ENCODE measurements at regions not wholly inside any gene's neighbourhood (a gene's known extent, or its start where the extent isn't known, plus 50 kb on each side); places are given as distances from the start of the nearest gene placed in this dataset.

DNA sequence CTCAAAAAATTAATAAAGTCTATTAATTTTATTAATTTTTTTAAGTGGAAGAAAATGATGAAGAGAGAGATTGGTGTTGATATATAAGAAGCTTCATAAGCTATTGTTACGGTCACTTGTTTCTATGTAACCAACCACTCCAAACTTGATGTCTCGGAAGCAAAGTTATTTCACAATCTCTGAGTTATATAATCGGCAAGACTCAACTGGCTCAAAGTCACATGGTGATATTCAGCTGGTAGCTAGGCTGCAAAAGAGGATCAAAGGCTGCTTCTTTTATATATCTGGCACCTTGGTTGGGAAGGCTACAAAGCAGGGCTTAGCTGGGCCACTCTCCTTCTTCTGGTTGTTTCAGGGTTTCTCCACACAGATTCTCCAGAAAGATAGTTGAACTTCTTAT lies 245.1 kb upstream of the ARHGAP42 start:
- Histone ChIP-seq H3K27me3 (ENCODE audit: insufficient read depth, low read length) (no peaks in the 10 kb centered on the region), H3K9me3 (ENCODE audit: control insufficient read depth in 1 of 2, insufficient read depth in 1 of 2, low read depth in 1 of 2, low read length in 2 of 2) (no peaks in the 10 kb centered on the region), H3K4me2 (ENCODE audit: low read length) (no peak overlapping the region), H3K4me1 (ENCODE audit: control insufficient read depth in 1 of 2, insufficient read depth in 2 of 2, low read length in 2 of 2) (no peaks in the 10 kb centered on the region), H4K20me1 (ENCODE audit: insufficient read depth) (no peaks in the 10 kb centered on the region), H3K79me2 (ENCODE audit: insufficient read depth, low read length) (no peaks in the 10 kb centered on the region), H3K9ac (ENCODE audit: low read length) (no peak overlapping the region), H3K36me3 (ENCODE audit: control insufficient read depth in 1 of 2, insufficient read depth in 2 of 2, low read length in 2 of 2) (no peaks in the 10 kb centered on the region), H3K9me2 (ENCODE audit: insufficient read depth) (no peaks in the 10 kb centered on the region), H2AFZ (ENCODE audit: low read depth, low read length, poor library complexity, severe bottlenecking) (no peak overlapping the region), H3K27ac (ENCODE audit: low read depth, low read length) (no peak overlapping the region), H3K4me3 (replicated peaks in 1 of 2; ENCODE audit: low read depth in 1 of 2, low read length in 2 of 2) (no peak overlapping the region)
- TF ChIP-seq ZNF274 (IDR thresholded peaks at IDR 0.05; ENCODE audit: low read depth, low read length) (no peak), ELF1 (IDR thresholded peaks at IDR 0.05; ENCODE audit: borderline replicate concordance, low read depth) (no peak), ZFX (IDR thresholded peaks at IDR 0.05) (no peak), EGR1 (IDR thresholded peaks at IDR 0.05; ENCODE audit: low read depth) (no peak)
- TF ChIP-seq, protein P1, sequence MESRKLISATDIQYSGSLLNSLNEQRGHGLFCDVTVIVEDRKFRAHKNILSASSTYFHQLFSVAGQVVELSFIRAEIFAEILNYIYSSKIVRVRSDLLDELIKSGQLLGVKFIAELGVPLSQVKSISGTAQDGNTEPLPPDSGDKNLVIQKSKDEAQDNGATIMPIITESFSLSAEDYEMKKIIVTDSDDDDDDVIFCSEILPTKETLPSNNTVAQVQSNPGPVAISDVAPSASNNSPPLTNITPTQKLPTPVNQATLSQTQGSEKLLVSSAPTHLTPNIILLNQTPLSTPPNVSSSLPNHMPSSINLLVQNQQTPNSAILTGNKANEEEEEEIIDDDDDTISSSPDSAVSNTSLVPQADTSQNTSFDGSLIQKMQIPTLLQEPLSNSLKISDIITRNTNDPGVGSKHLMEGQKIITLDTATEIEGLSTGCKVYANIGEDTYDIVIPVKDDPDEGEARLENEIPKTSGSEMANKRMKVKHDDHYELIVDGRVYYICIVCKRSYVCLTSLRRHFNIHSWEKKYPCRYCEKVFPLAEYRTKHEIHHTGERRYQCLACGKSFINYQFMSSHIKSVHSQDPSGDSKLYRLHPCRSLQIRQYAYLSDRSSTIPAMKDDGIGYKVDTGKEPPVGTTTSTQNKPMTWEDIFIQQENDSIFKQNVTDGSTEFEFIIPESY (IDR thresholded peaks at IDR 0.05; ENCODE audit: extremely low read depth, insufficient replicate concordance, low read length): no peak
- intact Hi-C loops (cut with micrococcal nuclease): no loop called here
- ATAC-seq (no peak), DNase-seq (ENCODE audit: low read depth, low spot score) (no peak)
- no TSS peak for BruUV-seq (replicated peaks)
- ChIA-PET CTCF (no interaction called here), POLR2A (no interaction called here), RAD21 (ENCODE audit: low non-redundant PET in 1 of 2, low total read pairs in 2 of 2, uncharacterized antibody in 2 of 2, unreplicated experiment in 2 of 2) (no interaction called here)

DNA sequence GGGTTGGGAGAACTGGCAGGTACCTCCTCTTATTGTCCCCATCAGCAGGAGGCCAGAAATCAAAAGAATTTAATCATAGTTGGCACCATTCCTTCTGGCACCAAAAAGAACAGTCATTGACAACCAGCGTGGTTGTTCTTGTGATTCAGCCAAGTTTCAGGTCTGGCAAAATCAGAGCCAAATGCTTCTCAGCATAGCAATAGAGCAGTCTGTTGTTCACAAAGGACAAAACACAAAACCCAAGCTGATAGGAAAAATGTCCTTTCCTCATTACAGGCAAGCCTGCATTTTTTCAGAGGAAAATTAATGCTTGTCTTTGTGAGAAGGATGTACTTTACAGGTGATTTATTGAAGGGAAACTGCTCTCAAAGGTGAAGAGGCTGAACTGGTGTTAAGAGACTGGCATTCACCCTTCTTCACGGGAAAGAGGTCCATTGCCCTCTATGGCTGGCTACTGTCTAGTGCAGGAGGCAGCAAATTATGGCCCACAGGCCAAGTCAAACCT lies 241.8 kb upstream of the ARHGAP42 start:
- Histone ChIP-seq H2AFZ (ENCODE audit: low read depth, low read length, poor library complexity, severe bottlenecking) (no peak overlapping the region), H3K4me1 (ENCODE audit: control insufficient read depth in 1 of 2, insufficient read depth in 2 of 2, low read length in 2 of 2) (no peaks in the 10 kb centered on the region), H3K9me2 (ENCODE audit: insufficient read depth) (no peaks in the 10 kb centered on the region), H3K4me3 (replicated peaks in 1 of 2; ENCODE audit: low read depth in 1 of 2, low read length in 2 of 2) (no peak overlapping the region), H4K20me1 (ENCODE audit: insufficient read depth) (no peaks in the 10 kb centered on the region), H3K27me3 (ENCODE audit: insufficient read depth, low read length) (no peaks in the 10 kb centered on the region), H3K79me2 (ENCODE audit: insufficient read depth, low read length) (no peaks in the 10 kb centered on the region), H3K9me3 (ENCODE audit: control insufficient read depth in 1 of 2, insufficient read depth in 1 of 2, low read depth in 1 of 2, low read length in 2 of 2) (no peaks in the 10 kb centered on the region), H3K9ac (ENCODE audit: low read length) (no peak overlapping the region), H3K27ac (ENCODE audit: low read depth, low read length) (no peak overlapping the region), H3K4me2 (ENCODE audit: low read length) (no peak overlapping the region), H3K36me3 (ENCODE audit: control insufficient read depth in 1 of 2, insufficient read depth in 2 of 2, low read length in 2 of 2) (no peaks in the 10 kb centered on the region)
- POLR2A ChIA-PET: no interaction called here
- DNase-seq (ENCODE audit: low read depth, low spot score) (no peak), ATAC-seq (no peak)
- BruUV-seq (replicated peaks): no TSS peak
- intact Hi-C loops (cut with micrococcal nuclease): no loop called here
- RAD21 ChIA-PET (ENCODE audit: low non-redundant PET in 1 of 2, low total read pairs in 2 of 2, uncharacterized antibody in 2 of 2, unreplicated experiment in 2 of 2): no interaction called here
- CTCF ChIA-PET: no interaction called here
- TF ChIP-seq EZH2phosphoT487 (IDR thresholded peaks at IDR 0.05; ENCODE audit: borderline replicate concordance): no peak
- TF ChIP-seq, protein P2, sequence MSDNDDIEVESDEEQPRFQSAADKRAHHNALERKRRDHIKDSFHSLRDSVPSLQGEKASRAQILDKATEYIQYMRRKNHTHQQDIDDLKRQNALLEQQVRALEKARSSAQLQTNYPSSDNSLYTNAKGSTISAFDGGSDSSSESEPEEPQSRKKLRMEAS (IDR thresholded peaks at IDR 0.05): no peak
- no peak for TF ChIP-seq TCF7L2 (IDR thresholded peaks at IDR 0.05; ENCODE audit: borderline replicate concordance, extremely low read depth, insufficient read depth, insufficient read length)
- TF ChIP-seq SIN3A (IDR thresholded peaks at IDR 0.05; ENCODE audit: low read depth): no peak
- no peak for TF ChIP-seq SRF (IDR thresholded peaks at IDR 0.05; ENCODE audit: low read depth)
- no peak for TF ChIP-seq EGR1 (IDR thresholded peaks at IDR 0.05; ENCODE audit: low read depth)
- TF ChIP-seq, protein P3, sequence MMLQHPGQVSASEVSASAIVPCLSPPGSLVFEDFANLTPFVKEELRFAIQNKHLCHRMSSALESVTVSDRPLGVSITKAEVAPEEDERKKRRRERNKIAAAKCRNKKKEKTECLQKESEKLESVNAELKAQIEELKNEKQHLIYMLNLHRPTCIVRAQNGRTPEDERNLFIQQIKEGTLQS (IDR thresholded peaks at IDR 0.05): no peak
- TF ChIP-seq POLR2AphosphoS5 (IDR thresholded peaks at IDR 0.05; ENCODE audit: low read depth, low read length): no peak
- TF ChIP-seq, protein P4, sequence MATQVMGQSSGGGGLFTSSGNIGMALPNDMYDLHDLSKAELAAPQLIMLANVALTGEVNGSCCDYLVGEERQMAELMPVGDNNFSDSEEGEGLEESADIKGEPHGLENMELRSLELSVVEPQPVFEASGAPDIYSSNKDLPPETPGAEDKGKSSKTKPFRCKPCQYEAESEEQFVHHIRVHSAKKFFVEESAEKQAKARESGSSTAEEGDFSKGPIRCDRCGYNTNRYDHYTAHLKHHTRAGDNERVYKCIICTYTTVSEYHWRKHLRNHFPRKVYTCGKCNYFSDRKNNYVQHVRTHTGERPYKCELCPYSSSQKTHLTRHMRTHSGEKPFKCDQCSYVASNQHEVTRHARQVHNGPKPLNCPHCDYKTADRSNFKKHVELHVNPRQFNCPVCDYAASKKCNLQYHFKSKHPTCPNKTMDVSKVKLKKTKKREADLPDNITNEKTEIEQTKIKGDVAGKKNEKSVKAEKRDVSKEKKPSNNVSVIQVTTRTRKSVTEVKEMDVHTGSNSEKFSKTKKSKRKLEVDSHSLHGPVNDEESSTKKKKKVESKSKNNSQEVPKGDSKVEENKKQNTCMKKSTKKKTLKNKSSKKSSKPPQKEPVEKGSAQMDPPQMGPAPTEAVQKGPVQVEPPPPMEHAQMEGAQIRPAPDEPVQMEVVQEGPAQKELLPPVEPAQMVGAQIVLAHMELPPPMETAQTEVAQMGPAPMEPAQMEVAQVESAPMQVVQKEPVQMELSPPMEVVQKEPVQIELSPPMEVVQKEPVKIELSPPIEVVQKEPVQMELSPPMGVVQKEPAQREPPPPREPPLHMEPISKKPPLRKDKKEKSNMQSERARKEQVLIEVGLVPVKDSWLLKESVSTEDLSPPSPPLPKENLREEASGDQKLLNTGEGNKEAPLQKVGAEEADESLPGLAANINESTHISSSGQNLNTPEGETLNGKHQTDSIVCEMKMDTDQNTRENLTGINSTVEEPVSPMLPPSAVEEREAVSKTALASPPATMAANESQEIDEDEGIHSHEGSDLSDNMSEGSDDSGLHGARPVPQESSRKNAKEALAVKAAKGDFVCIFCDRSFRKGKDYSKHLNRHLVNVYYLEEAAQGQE (IDR thresholded peaks at IDR 0.05; ENCODE audit: low read depth): no peak
- TF ChIP-seq ZFX (IDR thresholded peaks at IDR 0.05): no peak
- TF ChIP-seq EZH2 (IDR thresholded peaks at IDR 0.05): no peak
- TF ChIP-seq FOSL1 (IDR thresholded peaks at IDR 0.05; ENCODE audit: low read depth): no peak
- no peak for TF ChIP-seq SP1 (IDR thresholded peaks at IDR 0.05; ENCODE audit: low read depth)
- TF ChIP-seq CBX3 (IDR thresholded peaks at IDR 0.05; ENCODE audit: low read depth): no peak
